Endodermal cell (in vitro differentiated cells): ENCODE measurements at regions not wholly inside any gene's neighbourhood (a gene's known extent, or its start where the extent isn't known, plus 50 kb on each side); places are given as distances from the start of the nearest gene placed in this dataset.

Experiments
- DNase-seq: peaks from one replicate; pipeline ENCODE4 v3.0.0-alpha.2; 2017
- H3K27ac ChIP-seq: 2 replicates; pipeline ENCODE4 v1.5.1; 2013; ENCODE audit warnings: mild to moderate bottlenecking, low read depth, low read length, moderate library complexity
- H3K27me3 ChIP-seq: 2 replicates; pipeline ENCODE4 v1.6.1; 2013; ENCODE audit warnings: mild to moderate bottlenecking, low read length, moderate library complexity; ENCODE audit not compliant: insufficient read depth, control insufficient read depth, poor library complexity, severe bottlenecking
- H3K36me3 ChIP-seq: 2 replicates; pipeline ENCODE4 v1.7.0; 2013; ENCODE audit warnings: mild to moderate bottlenecking, low read length, moderate library complexity; ENCODE audit not compliant: control insufficient read depth, insufficient read depth
- H3K4me1 ChIP-seq: one replicate; pipeline ENCODE4 v1.7.0; 2013; ENCODE audit warnings: low read length; ENCODE audit not compliant: control insufficient read depth, insufficient read depth
- H3K4me3 ChIP-seq: 2 replicates; pipeline ENCODE4 v1.5.1; 2013; ENCODE audit warnings: mild to moderate bottlenecking, low read length, moderate library complexity
- H3K9ac ChIP-seq: 2 replicates; pipeline ENCODE4 v1.6.1; 2013; ENCODE audit warnings: mild to moderate bottlenecking, low read length, moderate library complexity; ENCODE audit not compliant: poor library complexity, severe bottlenecking; ENCODE audit errors: extremely low read depth
- H3K9me3 ChIP-seq: 2 replicates; pipeline ENCODE4 v1.6.1; 2013; ENCODE audit warnings: mild to moderate bottlenecking, low read length, moderate library complexity; ENCODE audit not compliant: control insufficient read depth
- H3K27ac Mint-ChIP-seq: 2 replicates; pipeline ENCODE4 v1.8.0; 2020; ENCODE audit warnings: mixed read lengths
- H3K27me3 Mint-ChIP-seq: 2 replicates; pipeline ENCODE4 v1.8.0; 2021; ENCODE audit warnings: mild to moderate bottlenecking, mixed read lengths; ENCODE audit not compliant: insufficient read depth
- H3K36me3 Mint-ChIP-seq: 2 replicates; pipeline ENCODE4 v1.8.0; 2020; ENCODE audit warnings: low read depth, mixed read lengths
- H3K4me1 Mint-ChIP-seq: 2 replicates; pipeline ENCODE4 v1.8.0; 2020; ENCODE audit warnings: mixed read lengths
- H3K4me3 Mint-ChIP-seq: 2 replicates; pipeline ENCODE4 v1.8.0; 2020; ENCODE audit warnings: mild to moderate bottlenecking, moderate library complexity, mixed read lengths
- H3K9me3 Mint-ChIP-seq: 2 replicates; pipeline ENCODE4 v1.8.0; 2020; ENCODE audit warnings: mild to moderate bottlenecking, mixed read lengths
- CTCF ChIP-seq: fragments of 200-600 bp; sonication (generic); conservative IDR thresholded peaks from 2 replicates; pipeline ENCODE4 v1.5.0; 2021; ENCODE audit warnings: antibody characterized with exemption, mild to moderate bottlenecking
- WGBS, 2 experiments: methylation state at CpG; one replicate each; pipeline versions ENCODE4 v1.1.5 to v1.1.7; 2013; ENCODE audit warnings: missing lambda C conversion rate in 2 of 2, mixed read lengths in 1 of 2; ENCODE audit not compliant: insufficient coverage in 1 of 2, insufficient read length in 1 of 2; 5-methylcytosine and 5-hydroxymethylcytosine counted together

GRCh38 chr2:118310681-118311429 is 222.6 kb downstream of the INSIG2 start:
- H3K27me3 ChIP-seq: peaks cover 83% of the 10 kb centered on the region
- peaks cover 89% of the 10 kb centered on the region for H3K27me3 Mint-ChIP-seq
- no peaks in the 10 kb centered on the region for H3K36me3 ChIP-seq
- DNase-seq: peak; percentile 83
- H3K36me3 Mint-ChIP-seq: no peaks in the 10 kb centered on the region
- H3K4me3 ChIP-seq: peak overlapping the region; percentile 81
- H3K9me3 Mint-ChIP-seq: no peaks in the 10 kb centered on the region
- 34 to 38% methylated on average over 15 to 20 of the region's 20 CpGs for WGBS, 2 experiments
- no peaks in the 10 kb centered on the region for H3K4me1 ChIP-seq
- peak overlapping the region; percentile 47 for H3K9ac ChIP-seq
- H3K27ac Mint-ChIP-seq: peak overlapping the region; percentile 87
- TF ChIP-seq CTCF: no peak
- H3K4me3 Mint-ChIP-seq: peak overlapping the region; percentile 64
- peak overlapping the region; percentile 13 for H3K27ac ChIP-seq
- no peaks in the 10 kb centered on the region for H3K9me3 ChIP-seq
- H3K4me1 Mint-ChIP-seq: peaks cover 12% of the 10 kb centered on the region

GRCh38 chr2:118309946-118310680 is 221.8 kb downstream of the INSIG2 start:
- TF ChIP-seq CTCF: no peak
- peak overlapping the region; percentile 87 for H3K27ac Mint-ChIP-seq

GRCh38 chr2:118309257-118309945 is 221.1 kb downstream of the INSIG2 start:
- 70 to 96% methylated on average over 5 to 16 of the region's 16 CpGs for WGBS, 2 experiments
- H3K27me3 ChIP-seq: peaks cover 85% of the 10 kb centered on the region
- Mint-ChIP-seq H3K27me3 (peaks cover 81% of the 10 kb centered on the region), H3K4me1 (peaks cover 8% of the 10 kb centered on the region), H3K36me3 (no peaks in the 10 kb centered on the region), H3K27ac (peak overlapping the region; percentile 66), H3K9me3 (no peaks in the 10 kb centered on the region), H3K4me3 (peak overlapping the region; percentile 64)
- H3K9ac ChIP-seq: peak overlapping the region; percentile 47
- H3K4me3 ChIP-seq: peak overlapping the region; percentile 81
- H3K4me1 ChIP-seq: no peaks in the 10 kb centered on the region
- no peak for TF ChIP-seq CTCF
- no peaks in the 10 kb centered on the region for H3K36me3 ChIP-seq
- H3K9me3 ChIP-seq: no peaks in the 10 kb centered on the region
- no peak for DNase-seq
- H3K27ac ChIP-seq: no peak overlapping the region

More at GRCh38 chr2:118309946-118310680, 221.8 kb downstream of the INSIG2 start:
- peak overlapping the region; percentile 47 for H3K9ac ChIP-seq
- peaks cover 85% of the 10 kb centered on the region for H3K27me3 ChIP-seq
- DNase-seq: peak; percentile 87
- no peaks in the 10 kb centered on the region for H3K9me3 Mint-ChIP-seq
- H3K4me1 ChIP-seq: no peaks in the 10 kb centered on the region
- H3K4me1 Mint-ChIP-seq: peaks cover 12% of the 10 kb centered on the region
- H3K9me3 ChIP-seq: no peaks in the 10 kb centered on the region
- H3K27me3 Mint-ChIP-seq: peaks cover 85% of the 10 kb centered on the region
- 2 to 12% methylated on average over 5 to 56 of the region's 56 CpGs for WGBS, 2 experiments
- peak overlapping the region; percentile 81 for H3K4me3 ChIP-seq
- no peaks in the 10 kb centered on the region for H3K36me3 ChIP-seq
- no peaks in the 10 kb centered on the region for H3K36me3 Mint-ChIP-seq
- peak overlapping the region; percentile 64 for H3K4me3 Mint-ChIP-seq
- H3K27ac ChIP-seq: no peak overlapping the region
